Liver (tissue), 8 donors: ENCODE measurements at regions not wholly inside any gene's neighbourhood (a gene's known extent, or its start where the extent isn't known, plus 50 kb on each side); places are given as distances from the start of the nearest gene placed in this dataset.

Source experiments
- DNase-seq: peaks from one replicate; pipeline ENCODE4 v3.0.0-alpha.2; 2017; ENCODE audit warnings: low spot score
- H3K27ac ChIP-seq, 2 donors: one replicate each; pipeline ENCODE4 v1.7.0; 2013; ENCODE audit warnings: inconsistent platforms in 2 of 2, low read length in 2 of 2, control low read depth in 1 of 2, low read depth in 1 of 2, mild to moderate bottlenecking in 1 of 2
- H3K27me3 ChIP-seq, 4 donors: one replicate each; pipeline versions ENCODE4 v1.6.1 to v1.7.0; 2013; ENCODE audit warnings: low read length in 3 of 4, inconsistent platforms in 1 of 4, mild to moderate bottlenecking in 1 of 4, moderate library complexity in 1 of 4; ENCODE audit not compliant: control insufficient read depth in 4 of 4, insufficient read depth in 4 of 4
- H3K36me3 ChIP-seq, 4 donors: one replicate each; pipeline versions ENCODE4 v1.6.1 to v1.7.0; 2013; ENCODE audit warnings: low read length in 3 of 4, mild to moderate bottlenecking in 3 of 4, low read depth in 1 of 4, moderate library complexity in 1 of 4; ENCODE audit not compliant: control insufficient read depth in 4 of 4, insufficient read depth in 3 of 4
- H3K4me1 ChIP-seq, 4 donors: one replicate each; pipeline versions ENCODE4 v1.6.1 to v1.7.0; 2013; ENCODE audit warnings: low read length in 3 of 4, mild to moderate bottlenecking in 3 of 4, moderate library complexity in 1 of 4; ENCODE audit not compliant: control insufficient read depth in 4 of 4, insufficient read depth in 4 of 4
- H3K4me3 ChIP-seq, 3 donors: one replicate each; pipeline versions ENCODE4 v1.6.1 to v1.7.0; 2013; ENCODE audit warnings: low read length in 3 of 3, control low read depth in 1 of 3, low read depth in 1 of 3, mild to moderate bottlenecking in 1 of 3
- H3K9ac ChIP-seq, 2 donors: one replicate each; pipeline ENCODE4 v1.7.0; 2013; ENCODE audit warnings: low read length in 2 of 2, mild to moderate bottlenecking in 2 of 2, moderate library complexity in 2 of 2, control low read depth in 1 of 2, low read depth in 1 of 2
- H3K9me3 ChIP-seq, 4 donors: one replicate each; pipeline versions ENCODE4 v1.6.1 to v1.7.0; 2013; ENCODE audit warnings: low read length in 3 of 4; ENCODE audit not compliant: control insufficient read depth in 4 of 4
- ATF3 ChIP-seq: IDR thresholded peaks from 2 replicates; pipeline ENCODE4 v1.6.1; 2016; ENCODE audit warnings: antibody characterized with exemption
- CTCF ChIP-seq: fragments of 150-350 bp; IDR thresholded peaks from 2 replicates; pipeline ENCODE4 v1.5.1; 2017; ENCODE audit warnings: improper control_type of control experiment, low read depth, low read length; ENCODE audit not compliant: missing input control
- EGR1 ChIP-seq, 2 donors: IDR thresholded peaks; 2 replicates each; pipeline ENCODE4 v1.6.1; 2016 to 2018; ENCODE audit warnings: antibody characterized with exemption in 2 of 2, low read depth in 2 of 2
- FOXA1 ChIP-seq: IDR thresholded peaks from 2 replicates; pipeline ENCODE4 v1.6.1; 2016; ENCODE audit warnings: antibody characterized with exemption
- FOXA2 ChIP-seq: IDR thresholded peaks from 2 replicates; pipeline ENCODE4 v1.6.1; 2016; ENCODE audit warnings: antibody characterized with exemption
- GABPA ChIP-seq, 2 donors: IDR thresholded peaks in 1 of 2; conservative IDR thresholded peaks in 1 of 2; 2 replicates each; pipeline ENCODE4 v1.6.1; 2016; ENCODE audit warnings: antibody characterized with exemption in 2 of 2, mild to moderate bottlenecking in 1 of 2, moderate library complexity in 1 of 2
- HNF4A ChIP-seq, 2 donors: conservative IDR thresholded peaks; 2 replicates each; pipeline ENCODE4 v1.6.1; 2016; ENCODE audit warnings: antibody characterized with exemption in 2 of 2, mild to moderate bottlenecking in 2 of 2
- HNF4G ChIP-seq: IDR thresholded peaks from 2 replicates; pipeline ENCODE4 v1.6.1; 2016; ENCODE audit warnings: antibody characterized with exemption
- JUND ChIP-seq, 2 donors: IDR thresholded peaks; 2 replicates each; pipeline ENCODE4 v1.6.1; 2016; ENCODE audit warnings: antibody characterized with exemption in 2 of 2
- MAX ChIP-seq: IDR thresholded peaks from 2 replicates; pipeline ENCODE4 v1.6.1; 2016; ENCODE audit warnings: antibody characterized with exemption
- NR2F2 ChIP-seq: IDR thresholded peaks from 2 replicates; pipeline ENCODE4 v1.6.1; 2016; ENCODE audit warnings: antibody characterized with exemption
- RAD21 ChIP-seq, 2 donors: IDR thresholded peaks; 2 replicates each; pipeline ENCODE4 v1.6.1; 2016; ENCODE audit warnings: antibody characterized with exemption in 2 of 2, mild to moderate bottlenecking in 2 of 2
- REST ChIP-seq: IDR thresholded peaks from 2 replicates; pipeline ENCODE4 v1.6.1; 2016; ENCODE audit warnings: antibody characterized with exemption, mild to moderate bottlenecking
- RXRA ChIP-seq, 2 donors: IDR thresholded peaks; 2 replicates each; pipeline ENCODE4 v1.6.1; 2017 to 2018; ENCODE audit warnings: antibody characterized with exemption in 2 of 2, mild to moderate bottlenecking in 1 of 2
- SP1 ChIP-seq: IDR thresholded peaks from 2 replicates; pipeline ENCODE4 v1.6.1; 2018; ENCODE audit warnings: antibody characterized with exemption, mild to moderate bottlenecking
- TAF1 ChIP-seq: conservative IDR thresholded peaks from 2 replicates; pipeline ENCODE4 v1.6.1; 2016; ENCODE audit warnings: antibody characterized with exemption, mild to moderate bottlenecking
- YY1 ChIP-seq: IDR thresholded peaks from 2 replicates; pipeline ENCODE4 v1.6.1; 2016; ENCODE audit warnings: antibody characterized with exemption, mild to moderate bottlenecking
- ZBTB33 ChIP-seq: IDR thresholded peaks from 2 replicates; pipeline ENCODE4 v1.6.1; 2016; ENCODE audit warnings: antibody characterized with exemption
- WGBS: extraction: QIAGEN DNeasy Blood & Tissue Kit; methylation state at CpG from one replicate; pipeline ENCODE4 v1.1.7; 2013; 5-methylcytosine and 5-hydroxymethylcytosine counted together
- donor health status: healthy.
- donor health status: healthy.
- donor health status: healthy.
- donor health status: healthy.
- donor health status: healthy.

- Histone ChIP-seq H3K36me3 (no peaks in the 10 kb centered on the region), H3K27ac (no peak overlapping the region), H3K27me3 (no peaks in the 10 kb centered on the region), H3K9me3 (no peaks in the 10 kb centered on the region), H3K4me1 (no peaks in the 10 kb centered on the region), H3K9ac (no peak overlapping the region), H3K4me3 (no peak overlapping the region)
- TF ChIP-seq MAX (no peak), SP1 (no peak), CTCF (no peak), RAD21 (IDR thresholded peaks at IDR 0.05) (no peak), HNF4G (no peak), YY1 (no peak), NR2F2 (no peak), TAF1 (no peak), EGR1 (IDR thresholded peaks at IDR 0.05; ENCODE audit: low read depth in 2 of 2) (no peak), FOXA1 (no peak), FOXA2 (no peak), RXRA (IDR thresholded peaks at IDR 0.05) (no peak), ZBTB33 (no peak), GABPA (IDR thresholded peaks at IDR 0.05 in 1 of 2, conservative IDR thresholded peaks at IDR 0.05 in 1 of 2) (no peak), ATF3 (no peak), HNF4A (conservative IDR thresholded peaks at IDR 0.05) (no peak), JUND (IDR thresholded peaks at IDR 0.05) (no peak)
- WGBS, result 76% methylated on average over 3 of the region's 3 CpGs
- no peak for DNase-seq
These were observed 193.9 kb upstream of the RPL34 start for GRCh38 chr4:108426493-108426892.

GRCh38 chr4:108425988-108426387 lies 194.4 kb upstream of the RPL34 start:
- 81% methylated on average over 3 of the region's 3 CpGs for WGBS
- Histone ChIP-seq H3K27me3 (no peaks in the 10 kb centered on the region), H3K9me3 (no peaks in the 10 kb centered on the region), H3K9ac (no peak overlapping the region), H3K36me3 (no peaks in the 10 kb centered on the region), H3K27ac (no peak overlapping the region), H3K4me1 (no peaks in the 10 kb centered on the region), H3K4me3 (no peak overlapping the region)
- no peak for DNase-seq
- no peak for TF ChIP-seq ATF3
- TF ChIP-seq YY1, result no peak
- no peak for TF ChIP-seq ZBTB33
- no peak for TF ChIP-seq HNF4G
- TF ChIP-seq REST, result no peak
